Esophagus squamous epithelium (tissue), 4 donors: ENCODE measurements at regions not wholly inside any gene's neighbourhood (a gene's known extent, or its start where the extent isn't known, plus 50 kb on each side); places are given as distances from the start of the nearest gene placed in this dataset.

Experiments
- CTCF ChIP-seq, 6 experiments: fragments of 450-650 bp in 4 of 6; fragments of 200-600 bp in 2 of 6; sonication (generic) in 2 of 6; IDR thresholded peaks; one replicate each; pipeline ENCODE4 v1.5.1; 2016 to 2019; ENCODE audit warnings: antibody characterized with exemption in 6 of 6, mild to moderate bottlenecking in 4 of 6, moderate library complexity in 4 of 6
- POLR2A ChIP-seq, 4 donors: fragments of 450-650 bp; IDR thresholded peaks; one replicate each; pipeline ENCODE4 v1.6.1; 2017; ENCODE audit warnings: antibody characterized with exemption in 4 of 4, mild to moderate bottlenecking in 4 of 4, moderate library complexity in 3 of 4

- no peak for TF ChIP-seq CTCF (IDR thresholded peaks at IDR 0.05)
- TF ChIP-seq POLR2A (IDR thresholded peaks at IDR 0.05): no peak
Measured at GRCh38 chr2:236505041-236505440, 64.6 kb upstream of the ACKR3 start.
